ENCODE measurements at regions not wholly inside any gene's neighbourhood (a gene's known extent, or its start where the extent isn't known, plus 50 kb on each side); places are given as distances from the start of the nearest gene placed in this dataset.

GRCh38 chr17:33661975-33662374, 368.9 kb upstream of the ASIC2 start:
- no peak for DNase-seq (ENCODE audit: low read depth, low spot score)
- TF ChIP-seq CTCF (IDR thresholded peaks at IDR 0.05; ENCODE audit: low read depth, low read length) = no peak
- in situ Hi-C loops (cut with HindIII; ENCODE audit: low sequenced_read_pairs) = no loop called here
- no peak overlapping the region for H3K4me3 ChIP-seq (ENCODE audit: low read depth, low read length)

- TF ChIP-seq CTCF (IDR thresholded peaks at IDR 0.05; ENCODE audit: low read depth, low read length) = no peak
- DNase-seq (ENCODE audit: low read depth, low spot score) = no peak
- no peak overlapping the region for H3K4me3 ChIP-seq (ENCODE audit: low read depth, low read length)
- in situ Hi-C loops (cut with HindIII; ENCODE audit: low sequenced_read_pairs) = no loop called here
Observed at GRCh38 chr17:33664116-33664840, 371.2 kb upstream of the ASIC2 start.

- no peak for TF ChIP-seq CTCF (IDR thresholded peaks at IDR 0.05; ENCODE audit: low read depth, low read length)
- in situ Hi-C loops (cut with HindIII; ENCODE audit: low sequenced_read_pairs) = no loop called here
Observed at GRCh38 chr17:33667052-33667509, 374.0 kb upstream of the ASIC2 start.

GRCh38 chr17:33667671-33668070, 374.6 kb upstream of the ASIC2 start:
- DNase-seq (ENCODE audit: low read depth, low spot score) = no peak
- in situ Hi-C loops (cut with HindIII; ENCODE audit: low sequenced_read_pairs) = no loop called here
- no peak for TF ChIP-seq CTCF (IDR thresholded peaks at IDR 0.05; ENCODE audit: low read depth, low read length)

More at GRCh38 chr17:33667052-33667509, 374.0 kb upstream of the ASIC2 start:
- no peak for DNase-seq (ENCODE audit: low read depth, low spot score)
- no peak overlapping the region for H3K4me3 ChIP-seq (ENCODE audit: low read depth, low read length)

GRCh38 chr17:33668516-33668915, 375.4 kb upstream of the ASIC2 start:
- in situ Hi-C loops (cut with HindIII; ENCODE audit: low sequenced_read_pairs) = no loop called here
- DNase-seq (ENCODE audit: low read depth, low spot score) = no peak
- no peak for TF ChIP-seq CTCF (IDR thresholded peaks at IDR 0.05; ENCODE audit: low read depth, low read length)
- H3K4me3 ChIP-seq (ENCODE audit: low read depth, low read length) = no peak overlapping the region

More at GRCh38 chr17:33667671-33668070, 374.6 kb upstream of the ASIC2 start:
- no peak overlapping the region for H3K4me3 ChIP-seq (ENCODE audit: low read depth, low read length)

- H3K4me3 ChIP-seq (ENCODE audit: low read depth, low read length) = no peak overlapping the region
- in situ Hi-C loops (cut with HindIII; ENCODE audit: low sequenced_read_pairs) = no loop called here
- no peak for TF ChIP-seq CTCF (IDR thresholded peaks at IDR 0.05; ENCODE audit: low read depth, low read length)
- no peak for DNase-seq (ENCODE audit: low read depth, low spot score)
Observed at GRCh38 chr17:33671491-33671890, 378.4 kb upstream of the ASIC2 start.
